Muscle of arm (tissue), 1 donor: ENCODE measurements at regions not wholly inside any gene's neighbourhood (a gene's known extent, or its start where the extent isn't known, plus 50 kb on each side); places are given as distances from the start of the nearest gene placed in this dataset.
"Not testable (repeated sequence)": the region's sequence is repeated elsewhere in the genome, so short reads cannot be mapped to it uniquely, and the experiment has no call there.

Experiments used
- DNase-seq: peaks from one replicate; pipeline ENCODE4 v3.0.0-alpha.2; 2013

- DNase-seq = no peak
These were observed 1009.8 kb upstream of the SLIT2 start for GRCh38 chr4:19241895-19242294.

GRCh38 chr4:19239565-19239964 is 1012.1 kb upstream of the SLIT2 start:
- no peak for DNase-seq

GRCh38 chr4:19236473-19236872 is 1015.2 kb upstream of the SLIT2 start:
- DNase-seq = no peak

- peak; percentile 32 for DNase-seq
These were observed 1020.7 kb upstream of the SLIT2 start for GRCh38 chr4:19230906-19231545.

GRCh38 chr4:19227701-19228100 is 1024.0 kb upstream of the SLIT2 start:
- no peak for DNase-seq

- peak; percentile 21 for DNase-seq
These were observed 1026.9 kb upstream of the SLIT2 start for GRCh38 chr4:19224820-19225219.

- DNase-seq = no peak
These were observed 1035.2 kb upstream of the SLIT2 start for GRCh38 chr4:19216476-19216875.

GRCh38 chr4:19214591-19215186 is 1037.0 kb upstream of the SLIT2 start:
- no peak for DNase-seq

GRCh38 chr4:19213388-19213787 is 1038.3 kb upstream of the SLIT2 start:
- no peak for DNase-seq

GRCh38 chr4:19205853-19206252 is 1045.9 kb upstream of the SLIT2 start:
- DNase-seq = no peak

- DNase-seq = not testable (repeated sequence)
These were observed 1053.9 kb upstream of the SLIT2 start for GRCh38 chr4:19197838-19198237.

GRCh38 chr4:19195696-19196095 is 1056.0 kb upstream of the SLIT2 start:
- no peak for DNase-seq

GRCh38 chr4:19194672-19195071 is 1057.0 kb upstream of the SLIT2 start:
- DNase-seq = no peak

- no peak for DNase-seq
These were observed 1058.3 kb upstream of the SLIT2 start for GRCh38 chr4:19193274-19193981.

GRCh38 chr4:19191979-19192650 is 1059.6 kb upstream of the SLIT2 start:
- no peak for DNase-seq

GRCh38 chr4:19187691-19188090 is 1064.0 kb upstream of the SLIT2 start:
- no peak for DNase-seq

GRCh38 chr4:19187096-19187495 is 1064.6 kb upstream of the SLIT2 start:
- no peak for DNase-seq

- DNase-seq = not testable (repeated sequence)
These were observed 1070.1 kb upstream of the SLIT2 start for GRCh38 chr4:19181631-19182030.

- DNase-seq = no peak
These were observed 1072.9 kb upstream of the SLIT2 start for GRCh38 chr4:19178835-19179234.

GRCh38 chr4:19177616-19178015 is 1074.1 kb upstream of the SLIT2 start:
- DNase-seq = no peak

- no peak for DNase-seq
These were observed 1079.9 kb upstream of the SLIT2 start for GRCh38 chr4:19171832-19172231.

GRCh38 chr4:19167311-19167710 is 1084.4 kb upstream of the SLIT2 start:
- DNase-seq = no peak

- no peak for DNase-seq
These were observed 1087.4 kb upstream of the SLIT2 start for GRCh38 chr4:19164334-19164733.
